ENCODE measurements at regions not wholly inside any gene's neighbourhood (a gene's known extent, or its start where the extent isn't known, plus 50 kb on each side); places are given as distances from the start of the nearest gene placed in this dataset.

GRCh38 chr13:94952787-94953186 is 240.4 kb upstream of the SOX21 start:
- DNase-seq (ENCODE audit: low read depth), result no peak
- H3K4me3 ChIP-seq (ENCODE audit: low read depth, low read length), result no peak overlapping the region
- TF ChIP-seq CTCF (IDR thresholded peaks at IDR 0.05; ENCODE audit: insufficient read depth, low read depth, low read length), result no peak

- peak; percentile 28 for TF ChIP-seq CTCF (IDR thresholded peaks at IDR 0.05; ENCODE audit: insufficient read depth, low read depth, low read length)
- H3K4me3 ChIP-seq (ENCODE audit: low read depth, low read length), result no peak overlapping the region
- DNase-seq (ENCODE audit: low read depth), result peak; percentile 19
Observed at GRCh38 chr13:94950303-94950702, 238.0 kb upstream of the SOX21 start.

- no peak overlapping the region for H3K4me3 ChIP-seq (ENCODE audit: low read depth, low read length)
- no peak for DNase-seq (ENCODE audit: low read depth)
- TF ChIP-seq CTCF (IDR thresholded peaks at IDR 0.05; ENCODE audit: insufficient read depth, low read depth, low read length), result no peak
Observed at GRCh38 chr13:94947965-94948371, 235.6 kb upstream of the SOX21 start.

GRCh38 chr13:94947392-94947791 is 235.0 kb upstream of the SOX21 start:
- no peak for DNase-seq (ENCODE audit: low read depth)
- TF ChIP-seq CTCF (IDR thresholded peaks at IDR 0.05; ENCODE audit: insufficient read depth, low read depth, low read length), result no peak
- H3K4me3 ChIP-seq (ENCODE audit: low read depth, low read length), result no peak overlapping the region

- no peak for TF ChIP-seq CTCF (IDR thresholded peaks at IDR 0.05; ENCODE audit: insufficient read depth, low read depth, low read length)
- H3K4me3 ChIP-seq (ENCODE audit: low read depth, low read length), result no peak overlapping the region
- no peak for DNase-seq (ENCODE audit: low read depth)
Observed at GRCh38 chr13:94946039-94946438, 233.7 kb upstream of the SOX21 start.

- H3K4me3 ChIP-seq (ENCODE audit: low read depth, low read length), result no peak overlapping the region
- no peak for TF ChIP-seq CTCF (IDR thresholded peaks at IDR 0.05; ENCODE audit: insufficient read depth, low read depth, low read length)
- DNase-seq (ENCODE audit: low read depth), result no peak
Observed at GRCh38 chr13:94938124-94938523, 225.8 kb upstream of the SOX21 start.

GRCh38 chr13:94936633-94937032 is 224.3 kb upstream of the SOX21 start:
- DNase-seq (ENCODE audit: low read depth), result no peak
- TF ChIP-seq CTCF (IDR thresholded peaks at IDR 0.05; ENCODE audit: insufficient read depth, low read depth, low read length), result no peak
- H3K4me3 ChIP-seq (ENCODE audit: low read depth, low read length), result no peak overlapping the region

Data from fibroblast of villous mesenchyme (primary cell).